Stimulated activated CD8-positive, alpha-beta memory T cell treated with anti-CD3 and anti-CD28 coated beads, Interleukin-4, amount 100 ng/mL, for 4 hours (primary cell): ENCODE measurements at regions not wholly inside any gene's neighbourhood (a gene's known extent, or its start where the extent isn't known, plus 50 kb on each side); places are given as distances from the start of the nearest gene placed in this dataset.
"Not testable (repeated sequence)": the region's sequence is repeated elsewhere in the genome, so short reads cannot be mapped to it uniquely, and the experiment has no call there.

Experiments
- DNase-seq, 2 donors: peaks; one replicate each; pipeline ENCODE4 v3.0.0-alpha.2; 2020; ENCODE audit warnings: low read depth in 2 of 2, low spot score in 1 of 2

- no peak for DNase-seq
Observed at GRCh38 chr5:36523926-36524325, 82.5 kb upstream of the SLC1A3 start.

- DNase-seq: no peak
Observed at GRCh38 chr5:36526537-36526936, 79.9 kb upstream of the SLC1A3 start.

- no peak for DNase-seq
Observed at GRCh38 chr5:36528588-36528987, 77.8 kb upstream of the SLC1A3 start.

- DNase-seq: no peak
Observed at GRCh38 chr5:36529142-36529541, 77.3 kb upstream of the SLC1A3 start.

GRCh38 chr5:36530215-36530614 lies 76.2 kb upstream of the SLC1A3 start:
- no peak for DNase-seq

GRCh38 chr5:36531401-36531800 lies 75.0 kb upstream of the SLC1A3 start:
- no peak for DNase-seq

GRCh38 chr5:36535378-36535777 lies 71.0 kb upstream of the SLC1A3 start:
- no peak for DNase-seq

GRCh38 chr5:36535859-36536615 lies 70.4 kb upstream of the SLC1A3 start:
- no peak for DNase-seq

GRCh38 chr5:36536616-36537005 lies 69.8 kb upstream of the SLC1A3 start:
- DNase-seq: no peak

GRCh38 chr5:36537724-36538123 lies 68.7 kb upstream of the SLC1A3 start:
- no peak for DNase-seq

GRCh38 chr5:36552651-36553393 lies 53.6 kb upstream of the SLC1A3 start:
- DNase-seq: no peak

GRCh38 chr5:36555035-36555434 lies 51.4 kb upstream of the SLC1A3 start:
- DNase-seq: not testable (repeated sequence)
